ENCODE measurements at regions not wholly inside any gene's neighbourhood (a gene's known extent, or its start where the extent isn't known, plus 50 kb on each side); places are given as distances from the start of the nearest gene placed in this dataset.

DNA sequence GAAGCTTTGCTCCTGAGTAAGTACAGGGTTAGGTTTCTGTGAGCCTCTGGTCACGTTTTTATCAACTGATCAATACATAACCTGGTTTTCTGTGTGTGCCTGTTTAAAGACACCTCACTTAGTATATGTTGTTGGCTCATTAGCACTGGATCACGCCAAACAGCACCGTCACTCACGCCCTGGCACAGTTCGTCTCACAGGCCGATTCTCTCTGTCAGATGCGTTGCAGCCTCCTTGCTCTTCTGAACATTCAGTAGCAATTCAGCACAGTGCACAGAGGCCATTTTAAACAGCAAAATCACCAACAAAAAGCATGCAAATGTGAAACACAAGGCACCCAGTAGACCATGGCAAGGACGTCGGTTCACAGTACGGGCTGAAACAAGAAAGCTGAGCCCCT lies 288.5 kb downstream of the IRS2 start:
- H3K4me1 ChIP-seq (ENCODE audit: insufficient read depth, low read length) = no peaks in the 10 kb centered on the region
- no peak overlapping the region for H2AFZ ChIP-seq (ENCODE audit: low read depth, low read length)
- ATAC-seq (ENCODE audit: insufficient read depth, low read depth) = no peak
- no peak for TF ChIP-seq EZH2 (IDR thresholded peaks at IDR 0.05; ENCODE audit: borderline replicate concordance, low read depth, low read length, severe bottlenecking)
- TF ChIP-seq, protein P1, sequence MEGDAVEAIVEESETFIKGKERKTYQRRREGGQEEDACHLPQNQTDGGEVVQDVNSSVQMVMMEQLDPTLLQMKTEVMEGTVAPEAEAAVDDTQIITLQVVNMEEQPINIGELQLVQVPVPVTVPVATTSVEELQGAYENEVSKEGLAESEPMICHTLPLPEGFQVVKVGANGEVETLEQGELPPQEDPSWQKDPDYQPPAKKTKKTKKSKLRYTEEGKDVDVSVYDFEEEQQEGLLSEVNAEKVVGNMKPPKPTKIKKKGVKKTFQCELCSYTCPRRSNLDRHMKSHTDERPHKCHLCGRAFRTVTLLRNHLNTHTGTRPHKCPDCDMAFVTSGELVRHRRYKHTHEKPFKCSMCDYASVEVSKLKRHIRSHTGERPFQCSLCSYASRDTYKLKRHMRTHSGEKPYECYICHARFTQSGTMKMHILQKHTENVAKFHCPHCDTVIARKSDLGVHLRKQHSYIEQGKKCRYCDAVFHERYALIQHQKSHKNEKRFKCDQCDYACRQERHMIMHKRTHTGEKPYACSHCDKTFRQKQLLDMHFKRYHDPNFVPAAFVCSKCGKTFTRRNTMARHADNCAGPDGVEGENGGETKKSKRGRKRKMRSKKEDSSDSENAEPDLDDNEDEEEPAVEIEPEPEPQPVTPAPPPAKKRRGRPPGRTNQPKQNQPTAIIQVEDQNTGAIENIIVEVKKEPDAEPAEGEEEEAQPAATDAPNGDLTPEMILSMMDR (IDR thresholded peaks at IDR 0.05; ENCODE audit: borderline replicate concordance, extremely low read depth, low read length, poor library complexity, severe bottlenecking) = no peak
- H3K27ac ChIP-seq (ENCODE audit: low read length) = no peak overlapping the region
- H3K79me2 ChIP-seq (ENCODE audit: insufficient read depth, low read length) = peaks cover 9% of the 10 kb centered on the region; the same call in 1 of the 2 replicates
- H3K36me3 ChIP-seq (ENCODE audit: insufficient read depth, low read length) = peaks cover 10% of the 10 kb centered on the region
- H3K4me2 ChIP-seq (ENCODE audit: insufficient read depth, low read length) = no peak overlapping the region
- no peaks in the 10 kb centered on the region for H3K9me3 ChIP-seq (ENCODE audit: insufficient read depth, low read length, severe bottlenecking)
- H4K20me1 ChIP-seq (ENCODE audit: insufficient read depth, low read length) = peaks cover 5% of the 10 kb centered on the region; the same call in 1 of the 2 replicates
- no peak for DNase-seq
- H3K9ac ChIP-seq (ENCODE audit: low read depth, low read length) = no peak overlapping the region
- no peak overlapping the region for H3K4me3 ChIP-seq (ENCODE audit: low read depth in 1 of 2, low read length in 2 of 2)
- H3K27me3 ChIP-seq (ENCODE audit: insufficient read depth, low read length, poor library complexity) = no peaks in the 10 kb centered on the region

DNA sequence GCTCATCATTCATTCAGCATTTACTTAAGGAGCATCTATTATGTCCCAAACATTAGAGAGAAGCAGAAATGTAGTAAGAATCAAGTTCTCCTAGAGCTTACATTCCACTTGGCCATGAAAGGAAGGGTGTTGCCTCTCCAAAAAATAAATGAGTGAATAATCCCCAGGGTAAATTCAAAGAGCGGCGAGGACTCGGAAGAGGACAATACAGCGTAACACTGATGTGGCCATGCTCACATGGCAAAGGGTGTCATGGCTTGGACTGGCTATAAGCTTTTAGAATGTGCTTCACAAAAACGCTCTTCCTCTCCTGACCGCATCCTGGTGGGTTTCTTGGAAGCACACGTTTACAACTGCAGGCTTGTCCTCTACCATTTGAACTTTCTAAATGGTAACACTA lies 290.2 kb downstream of the IRS2 start:
- Histone ChIP-seq H3K4me1 (ENCODE audit: insufficient read depth, low read length) (no peaks in the 10 kb centered on the region), H3K27me3 (ENCODE audit: insufficient read depth, low read length, poor library complexity) (no peaks in the 10 kb centered on the region), H3K4me3 (ENCODE audit: low read depth in 1 of 2, low read length in 2 of 2) (no peak overlapping the region), H3K27ac (ENCODE audit: low read length) (no peak overlapping the region), H3K4me2 (ENCODE audit: insufficient read depth, low read length) (no peak overlapping the region), H3K79me2 (ENCODE audit: insufficient read depth, low read length) (peaks cover 9% of the 10 kb centered on the region; the same call in 1 of the 2 replicates), H2AFZ (ENCODE audit: low read depth, low read length) (no peak overlapping the region), H3K9ac (ENCODE audit: low read depth, low read length) (no peak overlapping the region), H3K9me3 (ENCODE audit: insufficient read depth, low read length, severe bottlenecking) (no peaks in the 10 kb centered on the region), H3K36me3 (ENCODE audit: insufficient read depth, low read length) (peaks cover 10% of the 10 kb centered on the region), H4K20me1 (ENCODE audit: insufficient read depth, low read length) (peaks cover 5% of the 10 kb centered on the region; the same call in 1 of the 2 replicates)
- no peak for DNase-seq
- ATAC-seq (ENCODE audit: insufficient read depth, low read depth) = no peak
- TF ChIP-seq, protein P1 (IDR thresholded peaks at IDR 0.05; ENCODE audit: borderline replicate concordance, extremely low read depth, low read length, poor library complexity, severe bottlenecking) = no peak
- no peak for TF ChIP-seq EZH2 (IDR thresholded peaks at IDR 0.05; ENCODE audit: borderline replicate concordance, low read depth, low read length, severe bottlenecking)

DNA sequence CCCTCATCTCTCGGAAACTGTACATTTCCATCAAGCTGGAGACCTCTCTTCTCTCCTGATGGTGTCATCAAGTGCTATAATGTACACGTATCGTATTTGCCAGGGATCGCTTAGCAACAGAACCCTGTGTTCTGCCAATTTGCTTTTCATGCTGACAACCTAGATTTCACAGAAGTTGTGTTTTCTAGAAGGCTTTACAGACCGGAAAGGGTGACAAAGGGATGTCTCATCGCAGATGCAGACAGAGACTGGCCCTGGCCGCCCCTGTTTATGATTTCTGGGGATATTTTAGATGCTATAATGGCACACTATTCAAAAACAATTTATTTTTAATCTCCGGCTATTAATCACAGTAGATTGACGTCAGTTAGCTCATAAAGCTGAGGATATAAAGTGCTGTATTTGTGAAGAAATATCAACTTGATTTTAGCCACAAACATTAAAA lies 291.4 kb downstream of the IRS2 start:
- no peak overlapping the region for H3K4me3 ChIP-seq (ENCODE audit: low read depth in 1 of 2, low read length in 2 of 2)
- H3K27ac ChIP-seq (ENCODE audit: low read length) = no peak overlapping the region
- H3K36me3 ChIP-seq (ENCODE audit: insufficient read depth, low read length) = peaks cover 10% of the 10 kb centered on the region
- DNase-seq = no peak
- H3K79me2 ChIP-seq (ENCODE audit: insufficient read depth, low read length) = peaks cover 8% of the 10 kb centered on the region; the same call in 1 of the 2 replicates
- no peak overlapping the region for H3K9ac ChIP-seq (ENCODE audit: low read depth, low read length)
- TF ChIP-seq, protein P1 (IDR thresholded peaks at IDR 0.05; ENCODE audit: borderline replicate concordance, extremely low read depth, low read length, poor library complexity, severe bottlenecking) = no peak
- no peak for TF ChIP-seq EZH2 (IDR thresholded peaks at IDR 0.05; ENCODE audit: borderline replicate concordance, low read depth, low read length, severe bottlenecking)
- H3K4me2 ChIP-seq (ENCODE audit: insufficient read depth, low read length) = no peak overlapping the region
- ATAC-seq (ENCODE audit: insufficient read depth, low read depth) = no peak
- no peaks in the 10 kb centered on the region for H3K27me3 ChIP-seq (ENCODE audit: insufficient read depth, low read length, poor library complexity)
- H2AFZ ChIP-seq (ENCODE audit: low read depth, low read length) = no peak overlapping the region
- peaks cover 1% of the 10 kb centered on the region; the same call in 1 of the 2 replicates for H4K20me1 ChIP-seq (ENCODE audit: insufficient read depth, low read length)
- no peaks in the 10 kb centered on the region for H3K4me1 ChIP-seq (ENCODE audit: insufficient read depth, low read length)
- H3K9me3 ChIP-seq (ENCODE audit: insufficient read depth, low read length, severe bottlenecking) = no peaks in the 10 kb centered on the region

All from DND-41 (cell line).